Testis (tissue), 2 donors: ENCODE measurements at regions not wholly inside any gene's neighbourhood (a gene's known extent, or its start where the extent isn't known, plus 50 kb on each side); places are given as distances from the start of the nearest gene placed in this dataset.

ENCODE experiments used
- CTCF ChIP-seq, 3 experiments: fragments of 450-650 bp in 2 of 3; fragments of 200-600 bp in 1 of 3; sonication (generic) in 1 of 3; IDR thresholded peaks; one replicate each; pipeline ENCODE4 v1.5.1; 2016 to 2019; ENCODE audit warnings: antibody characterized with exemption in 3 of 3, mild to moderate bottlenecking in 2 of 3, moderate library complexity in 1 of 3
- POLR2A ChIP-seq: fragments of 450-650 bp; IDR thresholded peaks from one replicate; pipeline ENCODE4 v1.6.1; 2017; ENCODE audit warnings: antibody characterized with exemption, mild to moderate bottlenecking, moderate library complexity

- TF ChIP-seq CTCF (IDR thresholded peaks at IDR 0.05) (no peak), POLR2A (no peak)
Observed at GRCh38 chr13:53240401-53241025, 211.9 kb downstream of the OLFM4 start.
